ENCODE measurements at regions not wholly inside any gene's neighbourhood (a gene's known extent, or its start where the extent isn't known, plus 50 kb on each side); places are given as distances from the start of the nearest gene placed in this dataset.
A peak's percentile ranks its signal among the peaks of the same experiment; 100 is the strongest.

DNA sequence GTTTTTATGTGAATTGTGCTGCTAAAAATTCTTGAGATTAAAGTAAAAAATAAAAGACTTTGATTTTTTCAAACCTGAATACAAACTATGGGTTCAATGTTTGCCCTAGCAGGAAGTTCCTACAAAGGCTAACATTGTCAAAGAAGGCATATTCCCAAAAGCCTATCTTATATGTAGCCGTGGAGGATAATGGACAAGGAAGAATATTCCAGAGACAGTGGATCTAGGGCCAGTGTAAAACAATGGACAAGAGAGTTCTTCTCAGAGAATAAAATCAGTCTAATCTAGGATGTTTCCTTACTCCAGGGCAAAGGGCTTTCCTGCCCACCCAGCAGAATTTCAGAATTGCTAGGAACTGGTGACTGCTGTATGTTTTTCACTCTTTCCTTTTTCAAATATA, 359.2 kb upstream of the ATP2B1 start:
- ATAC-seq: no peak

DNA sequence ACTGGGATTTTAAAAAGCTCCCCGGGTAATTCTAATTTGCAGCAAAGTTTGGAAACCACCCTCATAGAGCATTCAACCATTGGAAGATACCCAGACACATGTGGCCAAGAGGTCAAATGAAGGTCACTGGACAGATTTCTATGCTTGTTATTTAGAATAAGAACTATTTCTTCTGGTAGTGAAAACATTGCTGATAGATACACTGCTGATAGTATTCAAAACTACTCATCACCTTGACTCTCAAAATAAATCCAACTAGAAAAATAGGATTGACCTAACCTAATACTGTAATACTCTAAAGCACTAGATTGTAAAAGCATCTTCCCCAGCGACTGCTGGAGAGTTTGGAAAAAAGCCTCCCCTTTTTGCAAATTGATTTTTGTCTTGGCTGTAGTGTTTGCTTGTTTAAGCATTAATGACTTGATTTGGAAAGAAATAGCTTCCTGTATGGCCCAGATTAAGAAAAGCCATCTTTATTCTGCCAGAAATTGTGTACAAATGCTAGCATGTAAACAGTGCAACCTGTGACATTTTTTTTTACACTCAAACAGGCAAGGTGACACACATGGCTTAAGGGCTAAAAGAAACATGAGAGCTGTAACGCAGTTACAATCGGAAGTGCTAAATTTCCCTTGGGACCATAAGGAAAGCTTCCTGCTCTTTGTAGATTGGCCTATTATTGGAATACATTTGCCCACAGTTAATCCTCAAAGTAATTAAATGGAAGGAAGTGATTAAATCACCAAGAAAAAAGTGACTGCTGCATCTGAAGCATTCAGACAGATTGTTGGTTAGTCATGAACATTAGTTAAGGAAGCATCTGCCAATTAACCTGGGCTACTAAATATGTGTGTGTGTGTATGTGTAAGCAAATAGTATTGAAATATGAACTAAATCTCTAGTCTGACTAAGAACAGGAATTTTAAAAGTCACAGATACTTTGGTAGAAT, 356.5 kb upstream of the ATP2B1 start:
- peak; percentile 35 for ATAC-seq

DNA sequence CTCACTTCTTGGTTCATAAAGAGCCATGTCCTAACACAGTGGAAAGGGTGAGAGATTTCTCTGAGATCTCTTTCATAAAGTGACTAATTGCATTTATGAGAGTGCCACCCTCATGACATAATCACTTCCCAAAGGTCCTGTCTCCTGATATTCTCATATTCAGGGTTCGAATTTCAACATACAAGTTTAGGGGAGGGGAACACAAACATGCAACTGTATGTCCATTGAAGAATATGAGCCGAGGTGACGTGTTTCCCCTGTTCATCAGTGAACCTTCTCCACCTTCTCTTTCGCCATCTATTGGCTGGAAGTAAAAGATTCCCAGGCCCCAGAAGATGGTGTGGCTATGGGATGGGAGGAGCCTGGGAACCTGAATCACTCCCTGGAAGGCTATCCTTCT, 354.2 kb upstream of the ATP2B1 start:
- no peak for ATAC-seq

DNA sequence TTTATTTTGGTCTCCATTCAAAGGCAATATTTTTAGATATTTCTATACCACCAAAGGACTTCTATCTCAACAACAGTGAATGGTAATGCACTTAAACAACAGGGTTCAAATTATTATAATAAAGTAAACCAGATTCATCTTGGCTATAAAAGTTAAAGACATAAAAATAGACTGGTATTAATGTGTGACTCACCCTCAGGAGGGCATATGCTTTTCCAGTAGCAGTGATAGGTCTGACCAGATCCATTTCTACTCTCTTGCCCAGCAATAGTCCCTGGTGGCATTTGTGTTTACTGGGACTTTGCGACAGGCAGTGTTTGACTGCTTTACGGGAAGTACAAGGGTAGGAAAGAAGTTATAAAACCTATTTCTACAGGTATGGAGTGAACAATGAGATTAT, 353.2 kb upstream of the ATP2B1 start:
- no peak for ATAC-seq

DNA sequence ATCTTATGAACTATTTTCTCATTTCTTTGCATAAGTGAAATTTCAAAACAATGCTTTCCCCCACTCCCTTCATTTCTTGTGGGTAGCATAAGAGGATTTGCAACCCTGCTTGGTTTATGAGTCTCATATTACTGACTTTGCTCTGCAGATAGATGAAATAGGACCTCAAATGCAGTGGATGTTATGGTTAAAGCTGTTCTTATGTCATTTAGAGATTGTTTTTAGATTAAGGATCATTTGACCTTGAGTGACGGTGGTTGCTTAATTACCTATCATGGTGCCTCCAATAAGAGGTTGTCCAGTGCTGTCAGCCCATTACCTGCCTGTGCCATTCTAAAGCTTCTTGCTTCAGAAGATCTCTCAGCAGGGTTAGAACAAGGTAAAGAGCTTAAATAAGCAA, 351.4 kb upstream of the ATP2B1 start:
- ATAC-seq: no peak

DNA sequence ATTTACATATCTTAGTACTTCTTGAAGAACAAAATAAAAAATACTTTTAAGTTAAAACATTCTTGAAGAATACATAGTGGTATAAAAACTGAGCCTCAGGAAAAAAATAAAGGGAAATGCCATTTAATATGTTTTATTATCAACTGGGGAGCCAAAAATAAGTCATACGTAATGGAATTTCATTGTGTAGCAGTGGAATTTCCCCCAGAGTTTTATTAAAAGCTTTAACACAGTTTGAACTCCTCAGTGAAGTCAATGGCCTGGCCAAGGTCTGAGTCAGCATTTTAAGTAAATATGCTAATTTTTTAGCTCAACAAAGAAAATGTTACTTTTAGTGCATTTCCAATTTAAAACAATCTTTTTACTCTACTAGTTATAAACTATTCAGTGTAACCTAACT, 350.1 kb upstream of the ATP2B1 start:
- ATAC-seq: no peak

DNA sequence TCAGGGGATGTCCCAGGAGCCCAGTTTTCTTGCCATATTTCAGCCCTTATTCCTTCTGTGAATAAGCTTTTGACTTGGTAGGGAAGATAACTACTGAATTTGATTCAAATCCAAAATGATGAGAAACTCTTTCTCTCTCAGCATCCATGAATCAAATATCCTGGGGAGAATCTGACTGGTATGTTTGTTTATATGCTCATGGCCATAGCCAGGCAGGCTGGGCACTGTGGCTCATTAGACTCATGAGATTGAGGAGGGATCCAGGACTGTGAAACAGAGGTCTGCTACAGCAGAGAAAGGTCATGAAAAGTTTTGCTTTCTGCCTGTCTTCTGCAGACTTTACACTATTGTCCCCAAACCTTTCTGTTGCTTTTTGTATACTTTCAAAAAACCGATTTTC, 346.4 kb upstream of the ATP2B1 start:
- no peak for ATAC-seq

DNA sequence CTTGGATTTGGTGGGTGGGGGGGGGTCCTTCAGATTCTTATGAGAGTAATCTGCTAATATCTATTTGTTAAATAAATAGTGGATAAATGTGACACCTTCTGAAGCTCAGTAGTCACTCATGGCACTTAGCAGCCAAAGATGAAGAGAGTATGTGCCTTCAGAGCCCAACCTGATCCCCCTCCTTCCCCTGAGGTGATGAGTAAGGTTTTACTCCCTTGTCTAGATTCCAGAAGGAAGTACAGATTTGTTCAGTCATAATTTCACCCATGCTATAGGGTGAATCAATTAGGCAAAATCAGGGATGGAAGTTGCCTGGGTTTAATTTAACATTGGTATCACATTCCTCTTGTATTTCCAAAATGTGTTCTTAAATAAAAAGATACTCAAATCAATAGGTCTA, 340.3 kb upstream of the ATP2B1 start:
- no peak for ATAC-seq

DNA sequence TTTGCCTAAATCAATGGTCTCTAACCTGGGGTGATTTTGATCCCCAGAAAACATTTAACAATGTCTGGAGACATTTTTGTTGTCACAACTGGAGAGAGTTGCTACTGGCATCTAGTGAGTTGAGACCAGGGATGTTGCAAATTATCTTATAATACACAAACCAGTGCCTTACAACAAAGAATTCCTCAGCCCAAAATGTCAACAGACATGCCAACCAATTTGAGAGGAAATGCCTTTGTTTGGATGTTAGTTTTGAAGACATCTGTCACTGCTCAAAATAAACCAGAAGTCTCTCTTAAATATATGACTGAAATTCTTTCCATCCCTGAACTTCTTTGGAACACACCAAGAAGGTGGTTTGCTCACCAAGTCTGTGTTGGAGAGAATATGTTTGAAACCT, 336.9 kb upstream of the ATP2B1 start:
- no peak for ATAC-seq

DNA sequence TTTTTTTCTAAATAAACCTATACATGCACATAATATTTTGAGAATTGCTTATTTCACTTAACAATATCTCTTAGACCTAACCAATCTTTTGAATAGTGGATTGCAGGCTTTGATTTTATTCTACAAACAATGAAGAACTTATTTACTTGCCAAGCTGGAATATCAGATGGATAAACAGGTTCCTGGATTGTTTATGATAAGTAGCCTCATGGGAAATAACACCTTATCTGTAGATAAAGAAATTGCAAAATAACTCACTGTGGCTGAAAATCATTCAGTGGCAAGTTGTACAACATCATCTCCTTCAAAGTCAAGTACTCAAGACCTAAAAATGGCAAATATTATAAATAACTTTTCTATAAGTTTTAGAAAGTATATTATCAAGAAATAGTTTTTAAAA, 335.4 kb upstream of the ATP2B1 start:
- no peak for ATAC-seq

DNA sequence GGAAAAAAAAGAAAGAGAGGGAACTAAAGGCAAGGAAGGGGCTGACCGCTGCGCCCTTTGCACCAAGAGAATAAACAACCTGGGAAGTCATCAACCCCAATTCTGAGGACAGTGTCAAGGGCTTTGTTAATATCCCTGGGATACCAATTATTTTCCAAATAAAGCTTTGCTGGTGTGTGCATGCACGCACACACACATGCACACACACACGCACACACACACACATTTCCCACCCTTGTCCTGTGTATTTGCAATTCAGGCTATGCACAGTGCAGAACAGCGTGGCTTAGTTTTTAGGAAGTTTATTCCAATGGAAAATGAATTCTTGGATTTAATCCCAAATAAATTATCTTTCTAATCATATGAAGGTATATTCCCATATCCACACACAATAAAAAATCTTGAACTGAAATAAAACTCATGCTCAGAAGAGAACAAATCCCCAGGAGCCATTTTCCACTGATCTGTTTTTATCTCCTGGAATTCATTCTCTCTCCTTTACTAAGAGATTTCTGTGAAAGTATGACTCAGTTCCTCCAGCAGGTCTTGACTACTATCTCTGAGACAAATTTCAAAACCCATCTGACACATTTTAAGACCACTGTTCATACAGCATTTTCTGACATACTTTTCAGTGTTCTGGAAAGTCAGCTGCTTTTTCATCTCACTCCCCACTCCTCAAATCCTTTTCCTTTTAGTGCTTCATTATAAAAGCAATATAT, 334.4 kb upstream of the ATP2B1 start:
- ATAC-seq: no peak

DNA sequence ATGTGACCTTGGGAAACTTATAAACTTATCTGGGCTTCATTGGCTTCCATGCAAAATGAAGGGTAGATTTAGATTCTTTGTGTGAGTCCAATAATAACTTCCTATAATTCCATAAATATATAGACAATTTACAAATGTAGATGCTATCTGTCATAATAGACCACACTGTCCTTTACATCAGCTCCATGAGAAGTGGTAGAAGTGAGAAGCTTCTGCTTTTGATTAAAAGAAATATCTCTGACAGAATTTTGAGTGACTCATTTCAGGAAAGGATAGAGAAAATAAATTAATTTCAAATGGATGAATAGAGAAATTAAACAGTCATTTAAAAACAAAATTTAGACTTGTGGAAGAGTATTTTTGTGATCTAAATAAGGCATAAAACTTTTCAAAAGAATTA, 329.7 kb upstream of the ATP2B1 start:
- ATAC-seq: no peak

DNA sequence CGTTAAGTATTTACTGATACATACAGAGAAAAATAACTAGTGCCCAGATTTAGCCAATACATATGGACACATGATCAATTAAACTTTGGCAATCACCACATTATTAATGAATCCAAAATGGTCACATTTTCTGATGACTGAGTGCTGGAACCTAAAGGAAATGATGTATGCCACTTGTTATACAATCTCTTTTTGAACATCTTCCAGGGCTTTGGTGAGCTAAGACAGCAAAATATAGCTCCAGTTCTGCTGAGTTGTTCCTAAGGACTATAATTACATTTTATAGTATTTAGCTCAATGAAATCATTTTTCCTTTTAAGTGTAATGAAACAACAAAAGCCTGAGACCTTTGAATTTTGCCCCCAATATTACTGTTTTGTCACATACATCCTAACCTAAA, 329.1 kb upstream of the ATP2B1 start:
- no peak for ATAC-seq

DNA sequence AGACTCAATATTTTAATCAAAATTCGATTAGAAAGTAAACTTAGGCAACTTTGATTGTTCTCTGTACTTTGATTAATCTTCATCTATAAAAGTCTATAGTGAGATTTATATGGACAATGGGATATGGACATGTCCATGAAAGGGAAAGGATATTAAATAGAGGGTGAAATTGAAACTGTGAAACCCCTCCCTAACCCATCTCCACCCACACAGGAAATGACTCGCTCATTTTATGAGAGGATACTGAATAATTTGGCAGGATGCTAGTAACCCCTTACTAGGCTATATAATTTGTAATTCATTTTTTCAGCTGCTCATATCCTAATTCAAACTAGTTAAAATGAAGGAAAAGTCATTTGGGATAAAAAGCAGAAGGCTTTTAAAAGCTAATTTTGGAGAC, 328.0 kb upstream of the ATP2B1 start:
- ATAC-seq: no peak

DNA sequence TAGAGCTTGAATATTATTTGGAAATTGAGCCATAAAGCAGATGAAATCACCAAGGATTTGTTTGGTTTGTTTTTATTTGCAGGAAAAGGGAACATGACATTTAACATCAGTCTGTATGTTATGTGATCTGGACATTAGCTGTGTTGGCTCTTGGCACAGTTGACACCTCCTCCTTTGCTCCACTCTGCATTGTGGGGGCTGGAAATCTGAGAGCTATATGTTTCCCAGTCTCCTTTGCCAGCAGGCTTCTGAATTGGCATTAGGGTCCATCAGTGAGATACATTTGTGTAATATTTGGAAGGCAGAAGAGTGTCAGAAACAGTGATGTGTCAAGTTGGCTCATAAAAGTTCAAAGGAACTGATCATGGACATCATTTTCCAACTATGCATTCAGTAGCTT, 322.1 kb upstream of the ATP2B1 start:
- ATAC-seq: no peak

DNA sequence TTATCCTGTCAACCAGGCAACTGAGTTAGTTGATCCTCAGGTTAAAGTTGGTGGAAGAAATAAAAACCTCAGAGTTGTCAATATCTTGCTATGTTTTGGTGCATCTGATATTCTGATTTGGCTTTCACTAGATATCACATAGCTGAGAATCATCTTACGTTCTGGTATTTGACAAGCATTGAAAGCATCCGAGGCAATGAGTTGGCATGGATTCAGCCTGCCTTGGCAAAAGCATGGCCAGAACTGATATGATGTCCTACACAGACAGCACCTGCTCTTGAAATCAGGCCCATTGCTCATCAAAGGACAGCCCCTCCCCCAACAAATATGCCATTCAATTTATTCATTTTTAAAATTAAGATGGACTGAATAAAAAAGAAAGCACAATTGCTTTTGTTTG, 320.7 kb upstream of the ATP2B1 start:
- no peak for ATAC-seq

DNA sequence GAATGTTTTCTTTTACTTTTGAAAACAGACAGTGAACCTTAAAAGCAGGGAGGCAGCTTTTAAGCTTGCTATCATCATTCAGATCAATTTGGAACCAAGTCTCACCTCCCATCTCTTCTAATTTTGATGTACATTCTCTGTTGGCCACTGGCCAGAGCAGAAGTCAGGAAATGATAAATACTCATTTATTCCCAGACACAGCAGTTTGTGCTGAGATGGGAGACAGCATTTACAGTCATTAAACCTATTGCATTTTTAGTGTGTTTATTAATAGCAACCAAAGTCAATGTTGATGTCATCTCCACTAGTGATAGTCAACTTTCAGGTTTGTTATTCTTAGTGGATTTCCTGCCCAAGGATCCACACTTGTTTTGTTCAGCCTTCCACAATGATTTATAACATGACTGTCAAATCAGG, 320.0 kb upstream of the ATP2B1 start:
- peak; percentile 73 for ATAC-seq

DNA sequence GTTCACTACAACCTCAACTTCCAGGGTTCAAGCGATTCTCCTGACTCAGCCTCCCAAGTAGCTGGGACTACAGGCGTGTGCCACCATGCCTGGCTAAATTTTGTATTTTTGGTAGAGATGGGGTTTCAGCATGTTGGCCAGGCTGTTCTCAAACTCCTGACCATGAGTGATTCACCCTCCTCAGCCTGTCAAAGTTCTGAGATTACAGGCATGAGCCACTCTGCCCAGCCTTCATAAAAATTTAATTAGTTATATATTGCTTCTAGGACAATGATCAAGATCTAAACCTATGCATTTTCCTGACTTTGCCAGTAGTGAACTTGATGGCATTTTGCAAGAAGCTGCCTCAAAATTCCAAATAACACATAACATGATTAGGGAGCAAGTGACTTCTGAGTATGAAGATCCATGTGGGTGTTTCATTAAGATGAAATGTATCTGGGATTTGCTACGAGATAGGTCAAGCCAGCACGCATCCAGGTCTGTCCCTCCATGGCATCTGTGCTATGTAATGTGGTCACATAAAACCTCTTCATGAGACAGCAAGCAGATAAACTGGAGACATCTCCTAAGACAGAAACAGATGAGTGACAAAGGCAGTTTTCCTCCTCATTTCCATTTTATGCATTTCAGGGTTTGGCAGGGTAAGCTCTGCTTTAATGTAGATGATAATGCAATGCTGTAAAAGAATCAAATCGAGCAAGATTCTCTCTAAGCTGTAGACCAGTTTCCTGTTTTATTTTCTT, 319.4 kb upstream of the ATP2B1 start:
- ATAC-seq: no peak

DNA sequence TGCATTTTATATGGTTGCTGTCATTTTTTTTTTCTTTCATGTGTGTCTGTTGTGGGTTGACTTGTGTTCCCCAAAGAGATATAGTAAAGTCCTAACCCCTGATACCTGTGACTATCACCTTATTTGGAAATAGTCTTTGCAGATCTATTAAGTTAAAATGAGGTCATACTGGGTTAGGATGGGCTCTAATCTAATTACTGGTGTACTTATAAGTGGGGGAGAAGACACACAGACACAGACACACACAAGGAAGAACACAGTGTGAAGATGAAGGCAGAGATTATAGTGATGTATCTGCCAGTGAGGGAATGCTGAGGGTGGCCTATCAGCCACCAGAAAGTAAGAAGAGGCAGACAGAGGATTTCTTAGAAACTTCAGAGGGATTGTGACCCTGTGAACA, 318.4 kb upstream of the ATP2B1 start:
- ATAC-seq: no peak

DNA sequence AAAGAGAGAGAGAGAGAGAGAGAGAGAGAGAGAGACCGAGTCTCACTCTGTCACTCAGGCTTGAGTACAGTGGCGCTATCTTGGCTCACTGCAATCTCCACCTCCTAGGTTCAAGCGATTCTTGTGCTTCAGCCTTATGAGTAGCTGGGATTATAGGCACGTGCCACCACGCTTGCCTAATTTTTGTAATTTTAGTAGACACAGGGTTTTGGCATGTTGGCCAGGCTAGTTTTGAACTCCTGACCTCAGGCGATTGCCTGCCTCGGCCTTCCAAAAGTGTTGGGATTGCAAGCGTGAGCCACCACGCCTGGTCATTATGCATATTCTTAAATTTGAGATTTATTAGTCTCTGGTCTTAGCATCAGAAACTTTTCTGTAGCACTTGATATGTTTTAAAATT, 317.9 kb upstream of the ATP2B1 start:
- ATAC-seq: no peak

DNA sequence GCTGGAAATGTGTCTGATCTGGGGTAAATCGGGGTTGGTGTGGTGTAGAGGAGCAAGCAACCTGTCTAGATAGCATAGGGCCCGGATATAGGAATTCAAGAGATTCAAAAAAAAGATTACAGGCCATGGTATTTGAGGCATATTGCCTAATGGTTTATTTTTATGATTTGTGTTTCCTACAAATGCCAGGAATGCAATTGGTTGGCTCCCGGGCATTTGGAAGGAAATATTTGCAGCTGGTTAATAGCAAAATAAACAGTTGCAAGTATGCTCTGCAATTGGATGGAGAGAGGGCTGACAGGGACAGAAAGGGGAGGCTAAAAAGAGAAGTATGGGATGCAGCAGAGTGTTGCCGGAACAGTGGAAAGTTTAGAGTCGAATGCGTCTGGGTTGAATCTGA, 315.6 kb upstream of the ATP2B1 start:
- no peak for ATAC-seq

DNA sequence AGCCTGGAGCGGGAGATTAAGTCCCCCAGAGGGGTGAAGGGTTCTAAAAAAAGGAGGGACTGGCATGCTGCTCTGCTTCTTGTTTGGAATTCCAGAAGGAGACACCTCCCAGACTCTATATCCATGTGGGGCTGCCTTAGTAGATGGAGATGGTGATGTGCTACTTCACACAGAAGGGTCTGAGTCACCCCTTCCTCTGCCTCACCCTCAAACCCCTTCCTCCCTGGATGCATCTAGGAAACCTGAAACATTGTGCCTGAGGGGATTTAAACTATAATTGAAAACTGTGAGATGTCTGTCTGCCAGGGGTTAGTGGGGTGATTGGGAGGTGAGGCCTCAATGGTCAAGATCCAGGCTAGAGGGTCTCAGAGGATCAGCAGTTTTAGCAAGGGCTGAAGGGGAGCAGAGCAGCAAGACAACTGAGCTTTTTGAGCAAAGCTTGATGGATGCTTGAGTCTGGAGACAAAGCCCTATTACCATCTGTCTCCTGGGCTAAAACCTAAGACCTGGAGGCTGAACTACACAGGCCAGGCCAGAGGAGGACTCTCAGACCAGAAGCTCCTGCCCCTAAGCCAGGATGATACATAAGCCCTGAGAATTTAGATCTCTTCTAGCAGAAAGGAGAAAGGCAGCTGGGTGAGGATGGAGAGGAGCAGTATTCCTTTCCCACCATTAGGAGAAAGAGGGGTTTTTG, 314.7 kb upstream of the ATP2B1 start:
- ATAC-seq: no peak

Measured in esophagus mucosa (tissue), 1 donor.